HG02870 (cell line): ENCODE measurements at regions not wholly inside any gene's neighbourhood (a gene's known extent, or its start where the extent isn't known, plus 50 kb on each side); places are given as distances from the start of the nearest gene placed in this dataset.
"Not testable (repeated sequence)": the region's sequence is repeated elsewhere in the genome, so short reads cannot be mapped to it uniquely, and the experiment has no call there.

ENCODE experiments used
- ATAC-seq: cut with Tn5 transposase; IDR thresholded peaks from one replicate; pipeline ENCODE4 v1.9.1; 2021; ENCODE audit warnings: mild to moderate bottlenecking, moderate library complexity; ENCODE audit not compliant: unreplicated experiment

DNA sequence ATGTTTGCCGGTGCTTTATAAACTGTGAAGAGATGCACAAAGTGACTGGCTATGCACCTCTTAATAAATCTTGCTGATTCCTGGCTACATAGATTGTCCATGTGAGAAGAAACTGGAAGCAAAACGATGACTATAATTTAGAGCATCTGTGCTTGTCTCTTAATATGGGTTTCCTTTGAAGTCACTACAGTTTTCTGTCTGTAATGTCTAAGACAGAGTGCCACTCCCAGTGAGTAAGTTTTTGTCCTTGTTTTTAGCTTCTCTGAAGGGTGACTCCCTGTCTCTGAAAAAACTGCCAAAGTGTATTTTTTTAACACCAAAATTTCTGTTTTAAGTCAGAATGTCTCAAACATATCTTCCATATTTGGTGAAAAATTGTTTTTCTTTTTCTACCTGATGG is 175.1 kb downstream of the FASLG start:
- no peak for ATAC-seq

DNA sequence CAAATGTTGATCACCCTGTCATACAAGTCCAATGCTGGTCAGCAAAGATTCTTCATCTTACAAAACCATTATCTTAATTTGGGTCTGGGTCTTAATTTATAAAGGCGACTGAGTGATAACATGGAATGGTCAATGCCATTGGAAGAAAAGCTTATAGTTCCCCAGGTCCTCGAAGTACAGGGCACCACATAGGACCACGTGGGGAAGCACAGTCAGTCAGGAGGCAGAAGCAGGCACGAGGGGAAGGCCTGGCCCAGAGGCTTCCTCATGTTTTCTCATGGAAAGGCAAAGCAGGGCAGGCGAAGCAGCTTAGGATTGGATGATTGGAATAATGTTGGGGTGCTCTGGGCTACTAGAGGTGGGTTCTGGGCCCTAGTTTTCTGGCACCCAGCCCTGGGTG is 175.7 kb downstream of the FASLG start:
- ATAC-seq = no peak

DNA sequence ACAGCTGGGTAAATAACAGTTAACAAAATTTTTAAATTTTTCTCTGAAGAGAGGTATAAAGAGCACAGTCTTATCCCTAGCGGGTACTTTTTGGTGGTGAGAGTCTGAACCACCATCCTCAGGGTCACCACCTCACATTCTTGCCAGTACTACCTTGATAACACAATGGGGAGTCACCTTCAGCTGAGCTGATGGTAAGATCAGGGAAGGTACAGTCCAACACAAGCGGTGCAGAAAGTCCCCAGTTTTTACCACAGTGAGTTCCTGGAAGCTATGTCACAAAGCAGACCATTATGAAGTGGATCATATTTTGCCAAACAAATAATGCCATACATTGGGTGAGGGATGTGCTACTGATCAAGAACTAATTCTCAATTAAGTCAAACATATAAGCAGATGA is 176.9 kb downstream of the FASLG start:
- no peak for ATAC-seq

DNA sequence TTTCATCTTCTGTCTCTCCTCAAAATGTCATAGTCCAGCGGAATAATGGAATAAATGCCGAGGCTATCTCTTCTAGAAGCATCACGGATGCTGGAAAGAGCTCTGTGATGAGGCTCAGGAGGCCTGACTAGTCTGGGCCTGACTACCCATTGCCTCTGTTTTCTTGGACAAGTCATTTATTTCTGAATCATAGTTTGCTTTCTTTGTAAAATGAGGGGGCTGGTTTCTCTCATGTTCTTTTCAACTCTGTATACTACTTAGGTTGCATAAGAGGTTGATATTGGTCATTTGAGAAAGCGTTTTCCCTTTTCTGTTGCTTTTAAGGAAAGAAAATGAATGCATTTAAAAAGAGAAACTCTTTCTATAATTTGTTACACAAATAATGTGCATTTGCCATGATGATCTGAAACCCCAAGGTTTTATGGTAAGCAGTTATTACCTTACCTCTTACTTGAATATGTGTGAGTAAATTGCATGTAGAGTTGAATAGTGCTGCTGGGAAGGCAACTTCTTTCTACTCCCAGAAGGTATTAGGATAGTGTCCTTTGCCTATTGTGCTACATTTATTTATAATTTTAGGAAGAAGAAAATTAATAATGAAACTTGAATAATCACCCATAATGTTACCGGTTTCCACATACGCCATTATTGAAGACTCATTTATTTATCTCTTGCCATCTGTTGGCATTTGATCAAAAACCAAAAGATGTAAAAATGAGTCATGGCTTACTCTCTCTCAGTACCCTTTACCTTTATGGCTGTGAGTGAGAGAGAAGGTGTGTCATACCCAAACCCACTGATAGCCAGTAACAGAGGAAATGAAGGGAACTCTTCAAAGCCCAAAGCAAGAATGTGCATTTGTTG is 179.1 kb downstream of the FASLG start:
- ATAC-seq = no peak

DNA sequence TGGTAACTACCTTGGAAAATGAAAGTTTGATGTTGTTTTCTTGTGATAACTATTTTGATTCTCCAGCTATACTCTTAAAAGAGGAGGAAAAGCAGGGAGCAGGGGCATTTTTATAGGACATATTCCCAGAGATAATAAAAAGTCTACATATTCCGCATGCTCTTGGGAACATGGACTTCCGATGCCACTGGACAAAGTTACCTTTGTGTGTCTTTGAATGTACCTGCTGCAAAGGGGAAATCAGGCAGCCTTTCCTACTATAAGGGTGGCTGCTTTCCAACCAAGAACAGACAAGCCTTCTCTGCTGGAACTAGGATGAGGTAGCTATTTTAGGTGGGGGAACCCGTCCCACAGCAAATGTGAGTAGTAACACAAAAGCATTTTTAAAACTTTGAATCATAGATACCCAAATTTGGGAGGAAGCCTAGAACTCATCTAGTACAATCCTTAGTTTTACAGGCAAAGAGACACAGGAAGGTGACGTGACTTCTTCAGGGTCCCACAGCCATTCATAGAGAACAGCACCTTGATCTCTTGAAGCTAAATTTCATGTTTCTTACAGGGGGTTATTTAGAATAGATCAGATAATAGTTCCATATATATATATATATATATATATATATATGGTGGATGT is 179.9 kb downstream of the FASLG start:
- ATAC-seq = no peak

DNA sequence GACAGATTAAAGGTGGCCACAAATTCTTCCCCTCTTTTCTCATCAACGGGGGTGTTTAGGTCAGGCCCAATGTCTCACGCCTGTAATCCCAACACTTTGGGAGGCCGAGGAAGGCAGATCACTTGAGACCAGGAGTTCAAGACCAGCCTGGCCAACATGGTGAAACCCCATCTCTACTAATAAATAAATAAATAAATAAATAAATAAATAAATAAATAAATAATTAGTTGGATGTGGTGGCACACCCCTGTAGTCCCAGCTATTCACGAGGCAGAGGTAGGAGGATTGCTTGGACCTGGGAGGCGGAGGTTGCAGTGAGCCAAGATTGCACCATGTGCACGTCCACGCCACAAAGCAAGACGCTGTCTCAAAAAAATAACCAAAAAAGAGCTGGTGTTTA is 180.7 kb downstream of the FASLG start:
- not testable (repeated sequence) for ATAC-seq

DNA sequence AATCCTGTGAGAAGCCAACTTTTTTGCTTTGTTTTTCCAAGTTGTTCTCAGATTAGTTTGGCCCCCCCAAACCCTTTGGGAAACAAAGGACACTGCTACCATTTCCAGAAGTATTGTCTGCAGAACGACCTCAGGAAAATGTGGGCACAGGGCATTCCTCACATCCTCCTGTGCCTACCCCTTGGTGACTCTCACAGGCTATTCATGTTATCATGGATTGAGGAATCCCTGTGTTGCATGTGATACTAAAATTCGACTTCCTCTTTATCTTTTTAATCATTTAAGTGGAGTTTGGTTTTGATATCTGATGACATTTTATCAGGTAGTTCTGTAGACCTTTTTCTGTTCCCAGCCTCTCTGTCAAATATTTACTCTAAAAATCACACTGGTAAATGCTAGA is 184.5 kb downstream of the FASLG start:
- no peak for ATAC-seq

DNA sequence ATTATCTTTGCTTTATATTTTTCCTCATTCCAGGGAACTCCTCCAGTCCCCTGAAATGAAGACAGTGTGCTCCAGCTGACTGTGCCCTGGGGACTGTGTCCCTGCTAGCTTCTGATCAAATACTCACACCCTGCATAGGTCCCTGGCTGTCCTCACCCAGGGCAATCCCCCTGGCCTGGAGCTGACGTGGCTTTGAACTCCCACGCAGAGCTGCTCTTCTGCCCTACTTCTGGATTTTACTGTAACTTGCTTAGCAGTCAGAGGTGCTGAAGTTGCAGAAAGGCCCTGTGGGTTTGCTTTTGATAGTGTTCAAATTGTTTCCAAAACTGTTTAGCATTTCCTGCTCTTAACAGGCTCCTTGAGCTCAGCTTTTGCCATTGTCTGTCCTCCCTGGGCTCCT is 186.5 kb downstream of the FASLG start:
- ATAC-seq = no peak

DNA sequence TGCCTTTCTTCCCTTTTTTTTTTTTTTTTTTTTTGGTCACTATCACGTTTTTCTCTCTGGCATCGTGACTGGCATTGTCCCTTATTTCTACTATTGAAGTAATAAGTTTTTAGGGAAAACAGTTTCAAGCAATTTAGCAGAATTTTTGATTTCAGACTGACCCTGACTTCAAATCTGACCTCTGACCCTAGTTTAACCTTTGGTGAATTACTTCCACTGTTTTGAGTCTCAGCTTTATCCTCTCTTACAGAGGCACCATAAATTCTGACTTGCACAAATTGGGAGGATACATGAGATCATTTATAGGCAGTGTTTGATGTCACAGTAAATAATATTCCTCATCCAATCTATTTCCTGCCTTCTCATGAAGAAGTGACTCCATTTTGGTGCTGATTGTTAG is 187.0 kb downstream of the FASLG start:
- no peak for ATAC-seq

DNA sequence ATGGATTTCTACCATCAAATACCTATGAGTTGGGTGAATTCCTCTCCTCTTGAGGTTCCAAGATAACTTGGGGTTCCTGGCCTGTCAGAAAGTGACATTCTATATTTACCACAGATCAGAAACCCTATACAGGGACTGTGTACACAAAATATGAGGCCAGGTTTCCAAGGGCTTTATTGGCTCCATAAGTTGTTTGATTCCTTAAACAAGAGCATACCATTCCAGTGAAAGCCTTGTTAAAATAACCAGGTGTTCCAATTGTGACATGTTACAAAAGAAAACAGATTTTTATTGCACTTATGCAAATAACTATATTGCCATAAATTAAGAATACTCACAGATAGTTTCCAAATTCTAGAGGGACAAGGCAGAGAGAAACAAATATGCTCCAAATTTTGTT is 188.9 kb downstream of the FASLG start:
- not testable (repeated sequence) for ATAC-seq

DNA sequence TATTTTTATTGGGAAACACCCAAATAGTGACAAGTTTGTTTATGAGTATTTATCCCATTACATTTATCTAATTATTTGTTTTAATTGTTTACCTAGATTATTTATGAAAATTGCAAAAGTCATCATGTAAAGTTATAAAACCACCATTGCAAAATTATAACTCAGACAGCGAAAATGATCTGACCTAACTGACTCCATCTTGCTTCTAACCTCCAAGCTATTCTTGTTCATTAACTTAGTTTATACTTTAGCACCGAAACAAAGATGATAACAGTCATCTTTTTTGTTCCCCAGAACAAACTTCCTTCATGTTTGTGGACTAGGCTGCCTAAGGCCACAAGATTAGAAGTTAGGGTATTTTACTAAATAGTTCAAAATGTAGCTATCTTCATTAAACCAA is 190.8 kb downstream of the FASLG start:
- ATAC-seq = no peak

DNA sequence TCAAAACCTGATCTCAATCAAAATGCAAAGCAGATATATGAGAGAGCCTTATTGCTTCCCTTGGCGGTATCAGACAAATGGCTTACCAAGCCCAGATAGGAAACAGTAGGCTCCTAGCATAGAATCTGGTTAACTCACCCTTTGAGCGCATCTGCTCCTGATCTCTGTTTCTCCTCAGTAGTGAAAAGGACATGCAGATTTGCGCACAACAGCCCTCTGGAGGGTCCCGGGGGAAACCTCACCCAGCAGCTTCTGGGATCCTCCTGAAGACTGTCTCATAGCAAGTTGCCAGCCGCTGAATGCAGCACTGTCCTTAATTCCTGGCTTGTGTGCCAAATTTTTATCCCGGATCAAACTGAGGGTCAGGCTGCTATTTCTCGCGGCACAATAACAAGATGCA is 192.2 kb downstream of the FASLG start:
- no peak for ATAC-seq

DNA sequence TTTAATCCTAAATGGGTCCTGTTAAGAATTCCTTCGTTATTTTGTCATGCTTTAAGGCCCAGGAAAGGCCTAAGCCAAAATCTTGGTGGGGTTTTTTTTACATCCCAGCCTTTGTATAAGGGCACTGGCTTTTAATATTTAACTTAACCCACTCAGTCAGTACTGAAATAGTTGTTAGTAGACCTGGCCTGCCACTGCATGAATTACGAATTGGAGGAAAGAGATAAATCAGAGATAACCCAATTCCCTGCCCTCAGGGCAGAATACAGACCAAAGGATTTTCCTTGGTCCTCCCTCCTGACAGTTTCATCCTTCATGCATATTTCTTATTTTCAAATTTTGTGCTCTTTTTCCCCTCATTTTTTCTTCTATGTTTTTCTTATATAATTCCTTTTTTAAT is 193.0 kb downstream of the FASLG start:
- ATAC-seq = no peak

DNA sequence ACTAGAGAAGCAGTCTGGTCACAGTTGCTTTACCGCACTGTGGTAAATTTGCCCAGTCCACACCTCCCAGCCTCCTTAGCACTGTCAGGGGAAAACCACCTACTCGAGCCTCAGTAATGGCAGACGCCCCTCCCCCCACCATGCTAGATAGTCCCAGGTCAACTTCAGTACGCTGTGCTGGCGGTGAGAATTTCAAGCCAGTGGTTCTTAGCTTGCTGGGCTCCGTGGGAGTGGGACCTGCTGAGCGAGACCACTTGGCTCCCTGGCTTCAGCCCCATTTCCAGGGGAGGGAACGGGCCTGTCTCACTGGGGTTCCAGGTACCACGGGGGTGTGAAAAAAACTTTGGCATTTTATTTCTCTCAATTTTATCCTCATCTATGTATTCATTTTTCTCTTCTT is 194.8 kb downstream of the TNFSF18 start:
- ATAC-seq = not testable (repeated sequence)

DNA sequence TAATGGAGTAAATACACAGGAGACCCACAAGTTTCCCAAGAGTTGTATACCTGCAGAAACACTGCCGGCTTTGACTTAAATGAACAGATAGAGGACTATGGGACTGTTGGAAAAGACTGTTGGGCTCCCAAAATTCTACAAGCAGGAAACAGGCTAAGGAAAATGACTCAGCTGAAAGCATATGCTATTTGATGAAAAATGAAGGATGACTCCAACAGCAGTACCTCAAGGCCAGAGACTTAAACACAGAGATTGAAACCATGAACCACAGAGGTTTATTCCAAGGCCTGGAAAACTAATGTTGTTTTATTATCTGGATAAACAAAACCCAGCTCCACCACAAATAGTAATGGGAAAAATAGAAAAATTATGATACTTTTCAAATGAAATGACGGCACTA is 187.7 kb downstream of the TNFSF18 start:
- ATAC-seq = no peak

DNA sequence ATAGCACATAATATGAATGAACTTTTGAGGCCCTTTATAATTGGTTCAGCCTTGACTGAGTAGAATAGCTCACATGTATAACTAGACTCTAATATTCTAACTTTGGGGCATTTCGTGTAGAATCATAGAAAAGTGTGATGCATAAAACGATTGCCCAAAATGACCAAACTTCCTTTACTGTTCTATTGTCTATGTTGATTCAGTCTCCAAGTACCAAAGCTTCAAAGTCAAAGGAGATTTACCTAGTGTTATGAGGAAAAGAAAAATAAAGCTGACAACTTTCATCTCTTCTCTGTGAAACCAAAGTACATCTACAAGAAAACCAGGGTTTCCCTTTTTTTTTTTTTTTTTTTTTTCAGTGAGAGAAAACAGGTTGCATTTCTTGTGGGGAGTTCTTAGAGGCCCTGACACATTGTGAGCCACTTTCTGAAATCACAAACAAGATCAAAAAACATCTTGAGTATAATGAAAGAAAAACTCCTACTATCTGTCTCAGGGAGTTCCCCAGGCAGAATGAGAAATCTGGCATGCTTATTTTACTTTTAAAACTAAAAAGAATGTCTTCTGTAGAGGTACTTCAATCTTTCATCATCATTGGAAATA is 183.4 kb downstream of the TNFSF18 start:
- no peak for ATAC-seq

DNA sequence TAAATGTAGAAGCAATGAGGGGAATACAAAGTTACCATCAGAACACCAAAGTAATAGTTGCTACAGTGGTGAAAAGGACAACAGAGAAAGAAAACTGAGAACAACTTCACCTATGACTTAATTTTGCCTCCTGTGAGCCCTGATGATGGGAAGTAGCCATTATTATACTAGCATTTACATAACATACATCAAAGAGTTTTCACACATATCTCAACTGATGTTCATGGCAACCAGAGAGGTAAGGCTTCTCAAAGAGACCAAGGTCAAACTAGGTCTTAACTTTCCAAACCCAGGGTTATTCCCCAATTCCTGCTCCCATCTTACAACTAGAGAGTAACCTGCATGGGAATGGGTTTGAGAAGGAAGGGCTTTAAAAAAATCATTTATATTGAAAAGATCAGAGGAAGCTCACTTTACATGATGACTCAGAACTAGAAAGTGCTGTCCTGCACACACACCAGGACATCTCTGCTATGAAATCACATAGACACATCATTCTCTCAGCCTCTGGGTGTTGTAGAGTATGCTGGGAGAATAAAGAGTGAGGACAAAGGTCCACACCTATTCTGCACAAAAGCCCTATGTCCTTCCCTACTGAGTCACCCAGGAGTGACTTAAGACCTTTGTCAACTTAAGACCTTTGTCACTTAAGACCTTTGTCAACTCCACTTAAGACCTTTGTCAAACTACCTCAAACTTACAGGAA is 179.7 kb downstream of the TNFSF18 start:
- ATAC-seq = no peak

DNA sequence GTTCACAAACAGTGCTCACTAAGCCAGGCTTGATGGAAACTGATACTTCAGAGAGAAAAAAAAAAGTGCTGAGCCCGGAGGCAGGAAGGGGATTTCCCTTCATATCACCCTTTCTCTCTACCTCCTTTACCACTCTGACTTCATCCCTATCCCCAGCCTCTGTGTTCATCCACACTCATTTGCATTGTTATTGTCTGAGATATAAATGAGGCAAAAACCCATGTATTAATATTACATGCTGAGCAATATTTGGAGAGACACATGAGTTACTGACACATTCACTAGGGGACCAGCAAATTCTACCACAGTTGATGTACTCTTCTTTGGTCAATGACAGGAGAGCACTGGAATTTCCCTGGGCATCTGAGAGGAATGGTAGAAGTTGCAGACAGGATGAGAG is 175.8 kb downstream of the TNFSF18 start:
- ATAC-seq = no peak

DNA sequence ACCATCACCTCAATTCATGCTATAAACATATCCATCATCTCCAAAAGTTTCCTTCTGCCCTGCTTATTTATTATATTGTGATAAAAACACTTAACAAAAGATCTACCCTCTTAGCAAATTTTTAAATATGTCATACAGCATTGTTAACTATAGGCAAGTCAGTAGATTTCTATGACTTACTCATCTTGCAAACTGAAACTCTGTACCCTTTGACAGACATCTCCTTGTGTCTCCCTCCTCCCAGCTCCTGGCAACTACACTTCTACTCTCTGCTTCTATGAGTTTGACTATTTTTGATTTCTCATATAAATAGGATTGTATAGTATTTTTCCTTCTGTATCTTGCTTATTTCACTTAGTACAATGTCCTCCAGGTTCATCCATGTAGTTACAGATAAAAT is 174.8 kb downstream of the TNFSF18 start:
- ATAC-seq = no peak

DNA sequence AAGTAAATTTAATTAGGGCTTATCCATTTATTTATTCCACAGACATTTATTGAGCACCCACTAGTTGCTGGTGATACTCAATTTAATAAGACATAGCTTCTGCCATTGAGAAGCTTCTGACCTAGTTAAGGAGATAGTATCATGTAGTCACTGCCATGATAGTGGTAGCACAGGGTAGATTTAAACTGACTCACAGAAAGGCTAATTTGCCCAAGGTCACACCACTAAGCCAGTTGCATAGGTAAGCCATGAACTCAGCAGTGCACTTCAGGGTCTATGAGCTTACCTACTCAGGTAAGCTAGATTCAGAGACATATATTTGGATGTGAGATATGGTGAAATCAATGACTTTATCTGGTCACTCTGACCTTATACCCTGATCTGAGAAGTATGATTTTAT is 168.4 kb downstream of the TNFSF18 start:
- no peak for ATAC-seq

DNA sequence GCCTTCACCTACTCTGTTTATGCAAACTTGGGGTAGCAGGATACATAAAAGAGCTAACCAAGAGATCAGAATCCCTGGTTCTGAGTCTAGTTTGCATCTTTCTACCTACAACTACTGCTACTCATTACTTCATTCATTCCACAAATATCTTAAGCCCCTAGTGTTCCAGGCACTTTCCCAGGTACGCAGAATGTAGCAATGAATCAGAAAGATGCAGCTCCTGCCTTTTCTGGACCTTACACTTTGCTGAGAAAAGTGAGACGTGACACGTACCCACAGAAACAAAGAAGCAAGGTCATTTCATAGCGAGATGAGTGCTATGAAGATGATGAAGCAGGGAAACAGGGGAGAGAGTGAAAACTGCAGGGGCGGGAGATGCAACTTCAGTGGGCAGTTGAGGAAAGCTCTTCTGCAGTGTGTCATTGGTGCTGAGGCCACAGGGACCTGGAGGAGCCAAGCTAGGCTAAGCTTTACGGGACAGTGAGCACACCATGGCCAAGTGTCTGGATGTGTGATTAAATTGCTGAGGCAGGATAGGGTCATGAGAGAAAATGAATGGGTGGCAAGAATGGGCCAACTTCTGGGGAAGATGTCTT is 167.9 kb downstream of the TNFSF18 start:
- ATAC-seq = no peak
